ENCODE measurements at regions not wholly inside any gene's neighbourhood (a gene's known extent, or its start where the extent isn't known, plus 50 kb on each side); places are given as distances from the start of the nearest gene placed in this dataset.
A peak's percentile ranks its signal among the peaks of the same experiment; 100 is the strongest.

DNA sequence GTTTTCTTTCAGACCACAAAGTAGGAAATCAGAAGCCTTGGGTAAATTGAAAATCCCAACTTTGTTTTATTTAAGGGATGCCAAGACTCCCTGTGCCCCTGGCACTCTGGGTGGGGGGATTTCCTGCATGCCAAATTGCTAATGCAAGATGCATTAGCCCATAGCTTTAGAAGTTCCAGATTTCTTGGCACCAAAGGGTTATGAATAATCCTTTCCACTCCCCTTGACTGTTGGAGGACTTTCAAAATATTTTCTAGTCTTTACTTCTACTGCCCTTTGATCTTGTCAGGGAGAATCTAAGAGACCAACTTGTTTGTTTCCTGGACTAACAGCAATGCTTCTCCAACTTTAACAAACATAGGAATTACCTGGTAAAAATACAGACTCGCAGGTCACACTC is 81.8 kb upstream of the TGIF1 start:
- H3K4me1 Mint-ChIP-seq (ENCODE audit: insufficient read depth, unreplicated experiment), result peaks cover 14% of the 10 kb centered on the region
- TF ChIP-seq, protein P1, sequence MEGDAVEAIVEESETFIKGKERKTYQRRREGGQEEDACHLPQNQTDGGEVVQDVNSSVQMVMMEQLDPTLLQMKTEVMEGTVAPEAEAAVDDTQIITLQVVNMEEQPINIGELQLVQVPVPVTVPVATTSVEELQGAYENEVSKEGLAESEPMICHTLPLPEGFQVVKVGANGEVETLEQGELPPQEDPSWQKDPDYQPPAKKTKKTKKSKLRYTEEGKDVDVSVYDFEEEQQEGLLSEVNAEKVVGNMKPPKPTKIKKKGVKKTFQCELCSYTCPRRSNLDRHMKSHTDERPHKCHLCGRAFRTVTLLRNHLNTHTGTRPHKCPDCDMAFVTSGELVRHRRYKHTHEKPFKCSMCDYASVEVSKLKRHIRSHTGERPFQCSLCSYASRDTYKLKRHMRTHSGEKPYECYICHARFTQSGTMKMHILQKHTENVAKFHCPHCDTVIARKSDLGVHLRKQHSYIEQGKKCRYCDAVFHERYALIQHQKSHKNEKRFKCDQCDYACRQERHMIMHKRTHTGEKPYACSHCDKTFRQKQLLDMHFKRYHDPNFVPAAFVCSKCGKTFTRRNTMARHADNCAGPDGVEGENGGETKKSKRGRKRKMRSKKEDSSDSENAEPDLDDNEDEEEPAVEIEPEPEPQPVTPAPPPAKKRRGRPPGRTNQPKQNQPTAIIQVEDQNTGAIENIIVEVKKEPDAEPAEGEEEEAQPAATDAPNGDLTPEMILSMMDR (IDR thresholded peaks at IDR 0.05; ENCODE audit: unreplicated experiment), result no peak
- ChIA-PET CTCF (interaction anchor here (0.7 to 1.4 kb wide), 4 partner anchors 71 to 296 kb away, joined by 3 to 5 read pairs (median 4); no protein-coding TSS in a partner anchor), POLR2A (interaction anchor here (0.5 to 1.5 kb wide), 6 partner anchors 12 to 227 kb away, joined by 3 to 11 read pairs (median 4); no protein-coding TSS in a partner anchor)
- intact Hi-C loops (cut with micrococcal nuclease), result loop anchor here (2.0 to 5.0 kb wide), 2 partner anchors 63 to 79 kb away; no protein-coding TSS in a partner anchor
- peak overlapping the region; percentile 52 for H3K4me3 Mint-ChIP-seq (ENCODE audit: unreplicated experiment)
- H3K27ac Mint-ChIP-seq (ENCODE audit: low read depth, unreplicated experiment), result peak overlapping the region; percentile 88
- peak; percentile 85 for DNase-seq (ENCODE audit: unreplicated experiment)
- H3K9me3 Mint-ChIP-seq (ENCODE audit: unreplicated experiment), result peaks cover 15% of the 10 kb centered on the region
- no TSS peak for BruUV-seq (replicated peaks)
- H3K36me3 Mint-ChIP-seq (ENCODE audit: insufficient read depth, unreplicated experiment), result no peaks in the 10 kb centered on the region
- no peaks in the 10 kb centered on the region for H3K27me3 Mint-ChIP-seq (ENCODE audit: insufficient read depth, unreplicated experiment)

DNA sequence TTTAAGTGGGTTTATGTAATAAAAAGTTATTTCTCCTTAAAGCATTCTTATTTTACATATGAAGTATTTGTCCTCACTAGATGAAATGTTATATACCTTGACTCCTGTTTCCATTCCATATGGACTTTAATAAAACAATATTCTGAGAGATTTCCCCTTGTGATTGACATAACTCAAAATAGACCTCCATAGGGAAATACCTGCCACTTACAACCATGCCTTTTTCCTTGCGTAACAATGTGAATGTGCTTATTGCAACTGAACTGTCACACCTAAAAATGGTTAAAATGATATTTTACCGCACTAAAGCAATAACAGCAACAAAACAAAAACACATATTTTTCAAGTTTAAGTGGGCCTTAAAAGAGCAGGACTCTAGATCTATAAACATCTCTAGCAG is 70.3 kb upstream of the TGIF1 start:
- Mint-ChIP-seq H3K4me1 (ENCODE audit: insufficient read depth, unreplicated experiment) (no peaks in the 10 kb centered on the region), H3K27me3 (ENCODE audit: insufficient read depth, unreplicated experiment) (no peaks in the 10 kb centered on the region), H3K4me3 (ENCODE audit: unreplicated experiment) (no peak overlapping the region), H3K36me3 (ENCODE audit: insufficient read depth, unreplicated experiment) (no peaks in the 10 kb centered on the region), H3K9me3 (ENCODE audit: unreplicated experiment) (no peaks in the 10 kb centered on the region), H3K27ac (ENCODE audit: low read depth, unreplicated experiment) (no peak overlapping the region)
- BruUV-seq (replicated peaks), result no TSS peak
- ChIA-PET POLR2A (interaction anchor here (1.0 to 1.6 kb wide), 2 partner anchors 12 to 34 kb away, joined by 4 to 10 read pairs; no protein-coding TSS in a partner anchor), CTCF (interaction anchor here (0.6 to 0.8 kb wide), 2 partner anchors 12 to 161 kb away, joined by 4 read pairs; no protein-coding TSS in a partner anchor)
- TF ChIP-seq, protein P1 (IDR thresholded peaks at IDR 0.05; ENCODE audit: unreplicated experiment), result no peak
- intact Hi-C loops (cut with micrococcal nuclease), result loop anchor here (1.0 to 10.0 kb wide), 2 partner anchors 75 to 215 kb away; no protein-coding TSS in a partner anchor
- DNase-seq (ENCODE audit: unreplicated experiment), result no peak

DNA sequence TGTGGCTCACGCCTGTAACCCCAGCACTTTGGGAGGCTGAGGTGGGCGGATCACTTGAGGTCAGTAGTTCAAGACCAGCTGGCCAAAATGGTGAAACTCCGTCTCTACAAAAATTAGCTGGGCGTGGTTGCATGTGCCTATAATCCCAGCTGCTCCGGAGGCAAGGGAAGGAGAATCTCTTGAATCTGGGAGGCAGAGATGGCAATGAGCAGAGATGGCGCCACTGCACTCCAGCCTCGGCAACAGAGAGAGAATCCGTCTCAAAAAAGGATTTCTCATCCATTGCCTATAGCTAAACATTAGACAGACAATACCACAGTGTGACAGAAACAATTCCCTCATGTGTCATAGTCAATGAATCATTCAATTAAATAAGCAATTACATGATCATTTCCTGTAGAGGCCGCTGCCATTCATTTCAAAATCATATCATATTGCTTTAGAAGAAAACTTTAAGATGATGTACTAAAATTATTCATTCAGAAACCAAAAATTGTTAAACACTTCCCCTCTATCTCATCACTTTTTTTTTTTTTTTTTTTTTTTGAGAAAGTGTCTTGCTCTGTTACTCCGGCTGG is 69.5 kb upstream of the TGIF1 start:
- Mint-ChIP-seq H3K4me3 (ENCODE audit: unreplicated experiment) (no peak overlapping the region), H3K36me3 (ENCODE audit: insufficient read depth, unreplicated experiment) (no peaks in the 10 kb centered on the region), H3K4me1 (ENCODE audit: insufficient read depth, unreplicated experiment) (no peaks in the 10 kb centered on the region), H3K27ac (ENCODE audit: low read depth, unreplicated experiment) (no peak overlapping the region), H3K27me3 (ENCODE audit: insufficient read depth, unreplicated experiment) (no peaks in the 10 kb centered on the region), H3K9me3 (ENCODE audit: unreplicated experiment) (no peaks in the 10 kb centered on the region)
- POLR2A ChIA-PET, result interaction anchor here (1.0 to 1.7 kb wide), 4 partner anchors 13 to 68 kb away, joined by 3 to 10 read pairs (median 6); no protein-coding TSS in a partner anchor
- DNase-seq (ENCODE audit: unreplicated experiment), result peak; percentile 74
- CTCF ChIA-PET, result interaction anchor here (0.6 to 1.5 kb wide), 7 partner anchors 11 to 523 kb away, joined by 3 to 7 read pairs (median 4); no protein-coding TSS in a partner anchor
- TF ChIP-seq, protein P1 (IDR thresholded peaks at IDR 0.05; ENCODE audit: unreplicated experiment), result peak; percentile 19
- BruUV-seq (replicated peaks), result no TSS peak
- intact Hi-C loops (cut with micrococcal nuclease), result loop anchor here (1.0 to 10.0 kb wide), 2 partner anchors 74 to 214 kb away; no protein-coding TSS in a partner anchor

DNA sequence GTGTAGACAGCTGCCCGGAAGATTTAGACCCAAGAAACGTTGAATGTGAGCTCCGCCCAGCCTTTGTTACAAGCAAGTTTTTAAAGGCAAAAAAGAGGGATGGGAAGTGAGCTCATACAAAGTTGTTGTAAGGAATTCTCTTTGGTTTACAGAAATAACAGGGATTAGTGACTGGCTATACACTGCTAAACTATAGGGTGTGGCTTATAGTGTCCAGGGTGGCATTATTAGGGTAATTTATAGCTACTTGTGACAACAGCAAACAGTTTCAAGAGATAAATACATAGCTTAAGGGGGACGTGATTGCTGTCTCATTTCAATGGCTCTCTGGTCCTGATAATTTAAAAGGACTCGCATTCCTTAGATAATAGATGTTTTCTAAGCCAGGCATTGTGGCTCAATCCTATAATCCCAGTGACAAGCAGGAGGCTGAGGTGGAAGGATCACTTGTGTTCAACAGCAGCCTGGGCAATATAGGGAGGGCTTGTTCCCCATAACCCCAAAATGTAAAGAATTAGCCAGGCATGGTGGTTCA is 66.5 kb upstream of the TGIF1 start:
- H3K4me3 Mint-ChIP-seq (ENCODE audit: unreplicated experiment), result no peak overlapping the region
- DNase-seq (ENCODE audit: unreplicated experiment), result no peak
- H3K27ac Mint-ChIP-seq (ENCODE audit: low read depth, unreplicated experiment), result no peak overlapping the region
- no peaks in the 10 kb centered on the region for H3K27me3 Mint-ChIP-seq (ENCODE audit: insufficient read depth, unreplicated experiment)
- TF ChIP-seq, protein P1 (IDR thresholded peaks at IDR 0.05; ENCODE audit: unreplicated experiment), result no peak
- no peaks in the 10 kb centered on the region for H3K9me3 Mint-ChIP-seq (ENCODE audit: unreplicated experiment)
- ChIA-PET POLR2A (interaction anchor here (0.6 to 1.2 kb wide), 2 partner anchors 9 to 34 kb away, joined by 3 read pairs; no protein-coding TSS in a partner anchor), CTCF (interaction anchor here (0.6 to 0.7 kb wide), 2 partner anchors 10 to 19 kb away, joined by 3 read pairs; no protein-coding TSS in a partner anchor)
- intact Hi-C loops (cut with micrococcal nuclease), result loop anchor here (10.0 kb wide), 1 partner anchor 211 kb away; no protein-coding TSS in a partner anchor
- H3K36me3 Mint-ChIP-seq (ENCODE audit: insufficient read depth, unreplicated experiment), result no peaks in the 10 kb centered on the region
- BruUV-seq (replicated peaks), result no TSS peak
- no peaks in the 10 kb centered on the region for H3K4me1 Mint-ChIP-seq (ENCODE audit: insufficient read depth, unreplicated experiment)
